K562 (cell line): ENCODE measurements at regions not wholly inside any gene's neighbourhood (a gene's known extent, or its start where the extent isn't known, plus 50 kb on each side); places are given as distances from the start of the nearest gene placed in this dataset.

Experiments
- ATAC-seq: fragments of 200-7000 bp; cut with Tn5 transposase; 3 replicates; pipeline ENCODE4 v1.9.1; 2020; ENCODE audit warnings: moderate library complexity
- BruUV-seq: library from RNA; stranded (reverse); fragments of 400-500 nt; replicated peaks from 2 replicates; lab custom pipeline; 2021; lab: Mats Ljungman, UMichigan
- CTCF ChIA-PET: fragments of 300-600 bp; formaldehyde crosslinking; extraction: SDS; loops from one replicate; lab custom pipeline; 2021; ENCODE audit warnings: low intra/inter-chr PET ratio; lab: Yijun Ruan, JAX
- POLR2A ChIA-PET: fragments of 300-600, 350-650 bp; sonication (Branson Sonifier 250); formaldehyde crosslinking; extraction: SDS; loops from one replicate; lab custom pipeline; 2021; ENCODE audit warnings: antibody characterized with exemption, inconsistent platforms; lab: Yijun Ruan, JAX
- DNase-seq, 4 experiments: peaks; one replicate each; pipeline versions ENCODE4 v3.0.0 to v3.0.0-alpha.2; 2011 to 2018; ENCODE audit warnings: low spot score in 3 of 4, mixed read lengths in 3 of 4; ENCODE audit errors: extremely low read depth in 1 of 4
- FAIRE-seq: peaks from 2 replicates; lab custom pipeline; 2011; peaks lifted over from hg19 to GRCh38; lab: Jason Lieb, UNC
- H2AFZ ChIP-seq: 2 replicates; pipeline ENCODE4 v1.6.0; 2011; ENCODE audit warnings: low read depth, low read length, control low read depth, inconsistent platforms
- H3K27ac ChIP-seq: fragments of 200-600 bp; 3 replicates; pipeline ENCODE4 v1.8.0; 2011; ENCODE audit warnings: low read depth, mild to moderate bottlenecking, control low read depth, inconsistent platforms, low read length, moderate library complexity, mixed read lengths; ENCODE audit errors: extremely low read depth
- H3K27me3 ChIP-seq, 2 experiments: fragments of 300-600 bp in 1 of 2; 2 replicates in 1 of 2; 3 replicates in 1 of 2; pipeline versions ENCODE4 v1.6.0 to v1.8.0; 2011; ENCODE audit warnings: inconsistent platforms in 2 of 2, low read length in 2 of 2, mild to moderate bottlenecking in 1 of 2, mixed read lengths in 1 of 2, moderate library complexity in 1 of 2; ENCODE audit not compliant: control insufficient read depth in 2 of 2, insufficient read depth in 2 of 2
- H3K36me3 ChIP-seq: fragments of 300-600 bp; 3 replicates; pipeline ENCODE4 v1.8.0; 2011; ENCODE audit warnings: mild to moderate bottlenecking, low read length, inconsistent platforms; ENCODE audit not compliant: control insufficient read depth, insufficient read depth
- H3K4me1 ChIP-seq, 2 experiments: fragments of 200-600 bp in 1 of 2; replicated peaks in 1 of 2; 2 replicates in 1 of 2; 3 replicates in 1 of 2; pipeline versions ENCODE4 v1.5.1 to v1.8.0; 2011; ENCODE audit warnings: inconsistent platforms in 2 of 2, low read length in 2 of 2, mild to moderate bottlenecking in 1 of 2, mixed read lengths in 1 of 2, moderate library complexity in 1 of 2; ENCODE audit not compliant: control insufficient read depth in 2 of 2, insufficient read depth in 2 of 2
- H3K4me2 ChIP-seq: 2 replicates; pipeline ENCODE4 v1.6.1; 2011; ENCODE audit warnings: low read length, control low read depth, inconsistent platforms, mixed read lengths; ENCODE audit not compliant: insufficient read depth
- H3K4me3 ChIP-seq: fragments of 200-600 bp; sonication (generic), shearing (Covaris generic); 2 replicates; pipeline ENCODE4 v1.5.1; 2016; ENCODE audit warnings: control low read depth, inconsistent platforms
- H3K79me2 ChIP-seq: fragments of 200-600 bp; 3 replicates; pipeline ENCODE4 v1.8.0; 2011; ENCODE audit warnings: low read length, inconsistent platforms; ENCODE audit not compliant: control insufficient read depth, insufficient read depth
- H3K9ac ChIP-seq, 2 experiments: 2 replicates each; pipeline versions ENCODE4 v1.6.0 to v1.6.1; 2011; ENCODE audit warnings: low read depth in 2 of 2, low read length in 2 of 2, control low read depth in 1 of 2, inconsistent platforms in 1 of 2, mild to moderate bottlenecking in 1 of 2, mixed read lengths in 1 of 2; ENCODE audit not compliant: insufficient read depth in 1 of 2
- H3K9me1 ChIP-seq: one replicate; pipeline ENCODE4 v1.6.0; 2011; ENCODE audit warnings: inconsistent platforms, mild to moderate bottlenecking, low read length, moderate library complexity; ENCODE audit not compliant: control insufficient read depth, insufficient read depth
- H3K9me3 ChIP-seq: replicated peaks from 2 replicates; pipeline ENCODE4 v1.5.1; 2011; ENCODE audit warnings: low read depth, low read length, inconsistent platforms; ENCODE audit not compliant: control insufficient read depth, insufficient read depth
- H4K20me1 ChIP-seq: replicated peaks from 2 replicates; pipeline ENCODE4 v1.6.1; 2011; ENCODE audit warnings: low read length, inconsistent platforms, mixed read lengths; ENCODE audit not compliant: control insufficient read depth, insufficient read depth
- ELF2 ChIP-seq: fragments of 250-450 bp; sonication (Bioruptor Pico); IDR thresholded peaks from 2 replicates; pipeline ENCODE4 v1.5.0; 2021; ENCODE audit warnings: mild to moderate bottlenecking
- ETV1 ChIP-seq: fragments of 450-650 bp; conservative IDR thresholded peaks from 2 replicates; pipeline ENCODE4 v1.6.1; 2016; ENCODE audit warnings: missing genetic modification characterization, control low read depth, low read depth, missing compliant biosample characterization
- KAT2B ChIP-seq: IDR thresholded peaks from one replicate; pipeline ENCODE4 v1.6.1; 2012; ENCODE audit warnings: low read depth, mild to moderate bottlenecking, control low read depth, inconsistent platforms, low read length, moderate library complexity
- MXI1 ChIP-seq: IDR thresholded peaks from 2 replicates; pipeline ENCODE4 v1.6.1; 2011; ENCODE audit warnings: low read depth, mild to moderate bottlenecking, improper control_type of control experiment, low read length
- PHF8 ChIP-seq: fragments of 200-600 bp; sonication (generic); IDR thresholded peaks from 2 replicates; pipeline ENCODE4 v1.6.1; 2012; ENCODE audit warnings: mixed run types, mild to moderate bottlenecking, inconsistent platforms, low read length, moderate library complexity, borderline replicate concordance
- PRDM10 ChIP-seq: fragments of 450-650 bp; IDR thresholded peaks from 2 replicates; pipeline ENCODE4 v1.6.1; 2018; ENCODE audit not compliant: partially characterized antibody
- ZNF282 ChIP-seq: sonication (generic); formaldehyde crosslinking; IDR thresholded peaks from 2 replicates; pipeline ENCODE4 v1.8.1; 2023; ENCODE audit warnings: missing genetic modification reagents
- WGBS: fragments of 100-300 bp; shearing (Covaris generic); methylation state at CpG from one replicate; pipeline ENCODE4 v1.1.6; 2016; ENCODE audit warnings: low coverage, mixed read lengths; ENCODE audit not compliant: insufficient coverage; ENCODE audit errors: missing lambda C conversion rate; 5-methylcytosine and 5-hydroxymethylcytosine counted together
- in situ Hi-C: fragments of 300-500 bp; cut with MboI; formaldehyde crosslinking; loops from 4 replicates; pipeline ENCODE4 v1.15.0; 2018; ENCODE audit warnings: inconsistent platforms, mixed read lengths
- intact Hi-C: fragments of 100-400 bp; cut with micrococcal nuclease; formaldehyde crosslinking; loops from 2 replicates; pipeline ENCODE4 v1.14.2; 2022

- TF ChIP-seq KAT2B: no peak
- TF ChIP-seq ETV1 (tag): no peak
- no peak for TF ChIP-seq MXI1
- TF ChIP-seq PRDM10: no peak
- no peak for TF ChIP-seq ZNF282
- TF ChIP-seq PHF8: no peak
- no peak for TF ChIP-seq ELF2 (CRISPR knock-in tag)
Measured at GRCh38 chr4:57329279-57329678, 219.1 kb upstream of the IGFBP7 start.

More at GRCh38 chr4:57329279-57329678, 219.1 kb upstream of the IGFBP7 start:
- DNase-seq: no peak
- Histone ChIP-seq H3K9ac (no peak overlapping the region), H4K20me1 (no peaks in the 10 kb centered on the region), H3K4me2 (no peak overlapping the region), H3K27ac (no peak overlapping the region), H3K4me3 (no peak overlapping the region), H3K79me2 (no peaks in the 10 kb centered on the region), H3K36me3 (no peaks in the 10 kb centered on the region), H3K9me3 (no peaks in the 10 kb centered on the region), H3K27me3 (no peaks in the 10 kb centered on the region), H2AFZ (no peak overlapping the region), H3K9me1 (no peaks in the 10 kb centered on the region), H3K4me1 (no peaks in the 10 kb centered on the region)
- no peak for ATAC-seq
- no peak for FAIRE-seq
- POLR2A ChIA-PET: no interaction called here
- BruUV-seq: no TSS peak
- in situ Hi-C loops: no loop called here
- CTCF ChIA-PET: no interaction called here
- intact Hi-C loops: no loop called here
- WGBS: 0% methylated on average over 9 of the region's 9 CpGs
